ENCODE measurements at regions not wholly inside any gene's neighbourhood (a gene's known extent, or its start where the extent isn't known, plus 50 kb on each side); places are given as distances from the start of the nearest gene placed in this dataset.

GRCh38 chr7:136229790-136230189, 252.6 kb upstream of the MTPN start:
- no peak for TF ChIP-seq EGR1 (IDR thresholded peaks at IDR 0.05; ENCODE audit: low read depth in 2 of 2)
- no peak for TF ChIP-seq CTCF (IDR thresholded peaks at IDR 0.05; ENCODE audit: low read depth, low read length, missing input control)
- no peak for TF ChIP-seq YY1 (IDR thresholded peaks at IDR 0.05)
- no peak for TF ChIP-seq GABPA (IDR thresholded peaks at IDR 0.05 in 1 of 2, conservative IDR thresholded peaks at IDR 0.05 in 1 of 2)
- TF ChIP-seq ZBTB33 (IDR thresholded peaks at IDR 0.05): no peak

Data from liver (tissue), 3 donors.